B cell (primary cell): ENCODE measurements at regions not wholly inside any gene's neighbourhood (a gene's known extent, or its start where the extent isn't known, plus 50 kb on each side); places are given as distances from the start of the nearest gene placed in this dataset.
A peak's percentile ranks its signal among the peaks of the same experiment; 100 is the strongest.

Source experiments
- ATAC-seq: fragments of 200-7000 bp; cut with Tn5 transposase; one replicate; pipeline ENCODE4 v1.10.0; 2021; ENCODE audit warnings: low read depth, mild to moderate bottlenecking, moderate number of reproducible peaks, moderate library complexity
- CTCF ChIA-PET: fragments of 350-600 bp; sonication (Branson Sonifier 250); formaldehyde crosslinking; loops from one replicate; lab custom pipeline; 2021; ENCODE audit warnings: antibody characterized with exemption, inconsistent platforms; lab: Charles Lee
- POLR2A ChIA-PET: fragments of 350-600 bp; sonication (Branson Sonifier 250); formaldehyde crosslinking; loops from one replicate; lab custom pipeline; 2021; ENCODE audit warnings: antibody characterized with exemption; lab: Charles Lee
- DNase-seq: peaks from one replicate; pipeline ENCODE4 v3.0.0; 2013
- H2AFZ ChIP-seq: 2 replicates; pipeline ENCODE4 v1.6.1; 2012; ENCODE audit warnings: mild to moderate bottlenecking, low read depth, low read length; ENCODE audit not compliant: insufficient read depth, poor library complexity, severe bottlenecking
- H3K27ac ChIP-seq, 2 donors: 1 replicate in 1 of 2; 2 replicates in 1 of 2; pipeline ENCODE4 v1.5.1; 2012 to 2013; ENCODE audit warnings: low read length in 2 of 2, mild to moderate bottlenecking in 2 of 2, moderate library complexity in 1 of 2
- H3K27me3 ChIP-seq, 4 experiments: fragments of 200-600 bp in 1 of 4; sonication (generic) in 1 of 4; replicated peaks in 1 of 4; 1 replicate in 2 of 4; 2 replicates in 2 of 4; pipeline versions ENCODE4 v1.6.1 to v1.7.0; 2013 to 2016; ENCODE audit warnings: low read length in 3 of 4, mild to moderate bottlenecking in 2 of 4, mixed read lengths in 1 of 4, moderate library complexity in 1 of 4; ENCODE audit not compliant: insufficient read depth in 4 of 4, control insufficient read depth in 3 of 4; ENCODE audit errors: control extremely low read depth in 1 of 4
- H3K36me3 ChIP-seq, 2 experiments: replicated peaks in 1 of 2; 1 replicate in 1 of 2; 2 replicates in 1 of 2; pipeline versions ENCODE4 v1.6.1 to v1.7.1; 2013; ENCODE audit warnings: low read length in 1 of 2; ENCODE audit not compliant: insufficient read depth in 2 of 2, control insufficient read depth in 1 of 2; ENCODE audit errors: control extremely low read depth in 1 of 2, extremely low read depth in 1 of 2
- H3K4me1 ChIP-seq, 2 donors: fragments of 200-600 bp in 1 of 2; sonication (generic) in 1 of 2; 1 replicate in 1 of 2; 2 replicates in 1 of 2; pipeline versions ENCODE4 v1.5.1 to v1.6.1; 2013 to 2017; ENCODE audit warnings: low read length in 2 of 2; ENCODE audit not compliant: control insufficient read depth in 2 of 2, insufficient read depth in 2 of 2
- H3K4me2 ChIP-seq: replicated peaks from 2 replicates; pipeline ENCODE3; 2012; ENCODE audit warnings: mild to moderate bottlenecking, low read depth, low read length; ENCODE audit not compliant: poor library complexity, severe bottlenecking
- H3K4me3 ChIP-seq, 5 experiments: fragments of 200-600 bp in 1 of 5; sonication (generic) in 1 of 5; 1 replicate in 3 of 5; 2 replicates in 2 of 5; pipeline versions ENCODE4 v1.5.1 to v1.7.0; 2011 to 2016; ENCODE audit warnings: low read length in 4 of 5, mild to moderate bottlenecking in 4 of 5, low read depth in 2 of 5, control low read depth in 1 of 5, moderate library complexity in 1 of 5; ENCODE audit not compliant: insufficient read depth in 1 of 5; ENCODE audit errors: control extremely low read depth in 1 of 5, extremely low read depth in 1 of 5
- H3K79me2 ChIP-seq: fragments of 200-600 bp; sonication (generic); one replicate; pipeline ENCODE4 v1.6.0; 2016; ENCODE audit warnings: low read length; ENCODE audit not compliant: control insufficient read depth, insufficient read depth
- H3K9ac ChIP-seq: fragments of 200-600 bp; sonication (generic); 2 replicates; pipeline ENCODE4 v1.6.1; 2017; ENCODE audit warnings: mild to moderate bottlenecking, low read length, moderate library complexity
- H3K9me3 ChIP-seq, 3 donors: one replicate each; pipeline versions ENCODE4 v1.6.1 to v1.7.1; 2013; ENCODE audit warnings: low read length in 2 of 3; ENCODE audit not compliant: control insufficient read depth in 2 of 3, insufficient read depth in 1 of 3; ENCODE audit errors: control extremely low read depth in 1 of 3
- H4K20me1 ChIP-seq: 2 replicates; pipeline ENCODE4 v1.6.0; 2012; ENCODE audit warnings: mild to moderate bottlenecking, low read length; ENCODE audit not compliant: insufficient read depth, control insufficient read depth, poor library complexity, severe bottlenecking
- H3K27ac Mint-ChIP-seq: one replicate; pipeline ENCODE4 v1.8.0; 2021; ENCODE audit warnings: mixed read lengths
- H3K27me3 Mint-ChIP-seq: one replicate; pipeline ENCODE4 v1.8.0; 2021; ENCODE audit warnings: mixed read lengths
- H3K4me1 Mint-ChIP-seq: one replicate; pipeline ENCODE4 v1.8.0; 2021; ENCODE audit warnings: mixed read lengths
- H3K4me3 Mint-ChIP-seq: one replicate; pipeline ENCODE4 v1.8.0; 2021; ENCODE audit warnings: mixed read lengths
- H3K9me3 Mint-ChIP-seq: one replicate; pipeline ENCODE4 v1.8.0; 2022; ENCODE audit warnings: mixed read lengths; ENCODE audit not compliant: insufficient read depth
- CTCF ChIP-seq: fragments of 200-600 bp; IDR thresholded peaks from one replicate; pipeline ENCODE4 v1.8.0; 2022; ENCODE audit warnings: antibody characterized with exemption, mild to moderate bottlenecking
- EZH2 ChIP-seq: IDR thresholded peaks from 2 replicates; pipeline ENCODE4 v1.6.1; 2012; ENCODE audit warnings: borderline replicate concordance, low read depth, mild to moderate bottlenecking, moderate library complexity, low read length; ENCODE audit not compliant: insufficient read depth, poor library complexity, severe bottlenecking
- WGBS: methylation state at CpG from one replicate; pipeline ENCODE4 v1.1.5; 2013; ENCODE audit warnings: missing lambda C conversion rate; ENCODE audit not compliant: insufficient coverage; 5-methylcytosine and 5-hydroxymethylcytosine counted together
- intact Hi-C: fragments of 100-400 bp; cut with micrococcal nuclease; formaldehyde crosslinking; loops from one replicate; pipeline ENCODE4 v1.10.0; 2022

GRCh38 chr7:112554591-112554990 lies 73.8 kb downstream of the LSMEM1 start:
- Mint-ChIP-seq H3K27me3 (peaks cover 5% of the 10 kb centered on the region), H3K4me3 (no peak overlapping the region), H3K9me3 (no peaks in the 10 kb centered on the region), H3K27ac (no peak overlapping the region), H3K4me1 (no peaks in the 10 kb centered on the region)
- Histone ChIP-seq H3K27ac (no peak overlapping the region), H3K4me3 (no peak overlapping the region), H4K20me1 (no peaks in the 10 kb centered on the region), H2AFZ (no peak overlapping the region), H3K4me1 (no peaks in the 10 kb centered on the region), H3K9me3 (no peaks in the 10 kb centered on the region), H3K4me2 (no peak overlapping the region), H3K27me3 (no peaks in the 10 kb centered on the region), H3K9ac (no peak overlapping the region), H3K79me2 (no peaks in the 10 kb centered on the region), H3K36me3 (no peaks in the 10 kb centered on the region)
- TF ChIP-seq EZH2 (no peak), CTCF (no peak)
- no peak for DNase-seq
- no peak for ATAC-seq
- POLR2A ChIA-PET, result no interaction called here
- CTCF ChIA-PET, result no interaction called here
- intact Hi-C loops, result no loop called here

GRCh38 chr7:112556633-112557032 lies 75.8 kb downstream of the LSMEM1 start:
- H3K9me3 ChIP-seq, result no peaks in the 10 kb centered on the region
- no peaks in the 10 kb centered on the region for H3K4me1 ChIP-seq
- no CpG with 5 or more reads among the region's 1 CpG for WGBS
- no peaks in the 10 kb centered on the region for H4K20me1 ChIP-seq
- no peak overlapping the region for H2AFZ ChIP-seq
- TF ChIP-seq CTCF (no peak), EZH2 (no peak)
- H3K27me3 ChIP-seq, result peaks cover 0 to 3% (median 0%) of the 10 kb centered on the region in 4 experiments
- ChIA-PET POLR2A (no interaction called here), CTCF (interaction anchor here (1.0 to 1.7 kb wide), 3 partner anchors 343 to 869 kb away, joined by 3 to 9 read pairs (median 6); no protein-coding TSS in a partner anchor)
- no peak overlapping the region for H3K4me3 Mint-ChIP-seq
- H3K27ac Mint-ChIP-seq, result no peak overlapping the region
- H3K9me3 Mint-ChIP-seq, result no peaks in the 10 kb centered on the region
- H3K36me3 ChIP-seq, result no peaks in the 10 kb centered on the region
- H3K79me2 ChIP-seq, result no peaks in the 10 kb centered on the region
- no peaks in the 10 kb centered on the region for H3K4me1 Mint-ChIP-seq
- H3K27ac ChIP-seq, result no peak overlapping the region
- no peak overlapping the region for H3K4me2 ChIP-seq
- no peak overlapping the region for H3K9ac ChIP-seq
- intact Hi-C loops, result no loop called here
- H3K4me3 ChIP-seq, result no peak overlapping the region
- DNase-seq (peak; percentile 6), ATAC-seq (no peak)
- H3K27me3 Mint-ChIP-seq, result peaks cover 7% of the 10 kb centered on the region
